HG03196 (cell line): ENCODE measurements at regions not wholly inside any gene's neighbourhood (a gene's known extent, or its start where the extent isn't known, plus 50 kb on each side); places are given as distances from the start of the nearest gene placed in this dataset.

Experiments used
- ATAC-seq: cut with Tn5 transposase; IDR thresholded peaks from one replicate; pipeline ENCODE4 v1.9.1; 2021; ENCODE audit not compliant: unreplicated experiment

DNA sequence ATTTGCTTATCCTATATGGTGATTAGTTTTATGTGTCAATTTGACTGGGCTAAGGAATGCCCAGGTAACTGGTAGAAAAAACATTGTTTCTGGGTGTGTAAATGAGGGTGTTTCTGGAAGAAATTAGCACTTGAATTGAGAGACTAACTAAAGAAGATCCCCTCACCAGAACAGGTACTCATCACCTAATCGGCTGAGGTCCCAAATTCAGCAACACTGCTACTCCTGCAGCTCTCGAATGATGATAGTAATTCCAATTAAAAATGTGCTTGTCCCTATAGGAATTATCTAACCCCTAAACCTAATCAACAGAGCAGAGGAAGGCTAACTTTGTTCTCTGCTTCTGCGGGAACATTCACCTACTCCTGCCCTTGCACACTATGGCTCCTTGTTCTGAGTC, 464.5 kb upstream of the CHST9 start:
- ATAC-seq, result no peak

DNA sequence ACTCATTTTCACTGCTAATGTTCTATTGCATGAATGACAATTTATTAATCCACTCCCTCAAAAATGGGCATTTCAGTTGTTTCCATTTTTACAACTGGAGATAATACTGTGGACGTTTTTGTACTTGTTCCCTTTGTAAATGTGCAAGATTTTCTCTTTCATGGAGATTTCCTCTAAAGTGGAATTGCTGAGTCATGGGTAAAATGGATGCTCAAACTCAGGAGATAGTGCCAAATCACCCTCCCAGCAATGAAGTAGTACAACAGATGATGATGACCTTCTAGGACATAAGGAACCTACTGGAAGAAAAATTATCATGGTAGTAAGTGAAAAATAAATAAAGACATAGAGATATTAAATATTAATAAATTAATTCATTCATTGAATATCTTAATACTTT, 460.8 kb upstream of the CHST9 start:
- ATAC-seq, result no peak

DNA sequence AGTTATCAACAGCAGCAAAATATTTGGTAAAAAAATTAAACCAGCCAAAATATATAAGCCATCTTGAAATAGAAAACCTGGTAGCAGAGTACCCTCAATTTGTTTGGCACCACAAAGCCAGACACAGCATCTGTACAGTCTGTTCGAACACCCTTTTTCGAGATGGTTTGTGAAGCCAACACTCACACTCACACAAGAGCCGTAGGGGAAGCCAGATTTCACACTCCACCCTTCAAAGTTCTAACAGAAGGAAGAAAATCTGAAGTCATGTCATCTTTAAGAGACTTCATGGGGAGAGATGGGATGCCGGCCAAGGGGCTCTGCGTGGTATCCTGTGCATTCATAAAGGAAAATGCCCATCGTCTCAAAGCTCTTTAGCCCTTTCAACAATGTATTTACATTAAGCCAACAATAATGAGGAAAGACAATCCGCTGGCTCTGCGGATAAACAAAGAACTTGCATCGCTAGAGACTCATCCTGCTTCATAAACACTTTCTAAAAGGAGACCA, 451.5 kb upstream of the CHST9 start:
- no peak for ATAC-seq

DNA sequence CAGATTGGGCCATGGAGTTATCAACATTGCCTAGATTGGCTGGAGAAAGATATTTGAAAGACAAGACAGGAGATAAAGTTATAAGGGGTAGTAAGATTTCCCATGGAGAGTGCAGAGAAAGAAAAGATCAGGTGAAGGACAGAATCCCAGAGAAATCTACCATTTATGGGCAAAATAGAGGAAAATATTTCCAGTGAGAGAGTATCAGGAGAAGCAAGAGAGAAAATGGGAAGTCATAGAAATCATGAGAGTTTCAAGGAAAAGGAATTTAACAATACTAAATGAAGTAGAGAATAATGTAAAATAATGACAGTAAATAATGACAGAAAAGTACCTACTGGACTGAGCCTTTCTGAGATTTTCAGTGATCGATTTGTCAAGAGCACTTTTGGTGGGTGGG, 447.6 kb upstream of the CHST9 start:
- no peak for ATAC-seq

DNA sequence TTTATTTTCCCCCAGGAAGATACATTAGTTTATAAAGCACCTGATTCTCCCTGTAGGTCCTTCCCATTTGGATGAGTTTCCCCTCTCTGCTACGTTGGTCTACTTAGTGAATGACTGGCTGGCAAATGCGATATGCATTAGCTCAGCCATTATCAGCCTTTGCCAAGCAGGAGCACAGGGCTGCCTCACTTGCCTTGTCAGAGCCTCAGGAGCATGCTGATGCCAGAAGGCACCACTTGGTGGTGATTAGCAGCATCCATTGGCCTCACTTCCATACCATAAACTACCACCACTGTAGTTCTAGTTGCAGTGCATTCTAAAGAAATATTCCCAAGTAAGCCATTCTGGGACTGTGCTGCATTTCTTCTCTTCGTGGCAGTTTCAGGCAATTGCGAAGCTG, 442.8 kb upstream of the CHST9 start:
- no peak for ATAC-seq

DNA sequence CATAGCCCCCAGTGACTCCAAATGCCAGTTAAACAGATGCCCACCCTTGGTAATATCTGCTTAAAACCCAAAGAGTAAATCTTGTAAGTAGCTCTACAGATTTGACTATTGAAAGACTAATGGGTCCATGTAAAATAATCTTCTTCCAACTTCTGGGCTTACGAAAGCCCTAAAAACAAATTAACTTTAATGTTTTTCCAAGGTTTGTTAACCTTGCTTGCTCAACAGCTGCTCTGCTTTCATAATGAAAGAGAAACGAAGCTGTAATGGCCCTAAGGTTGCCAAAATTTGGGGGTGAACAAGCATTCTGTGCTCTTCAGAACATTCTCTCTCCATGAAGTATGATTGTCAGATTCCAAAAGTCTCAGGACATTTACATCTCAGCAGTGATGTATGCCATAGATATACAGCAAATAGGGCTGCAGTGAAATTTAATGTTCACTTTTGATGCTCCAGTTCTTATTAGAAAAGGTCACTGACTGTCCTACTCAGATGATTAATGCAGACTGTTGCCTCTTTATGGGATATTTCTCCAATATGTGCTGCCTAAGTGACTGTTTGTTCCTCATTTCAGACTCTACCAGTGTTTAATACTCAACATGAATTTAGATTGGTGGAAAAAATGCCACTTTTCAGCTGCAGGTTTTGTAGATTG, 436.3 kb upstream of the CHST9 start:
- no peak for ATAC-seq

DNA sequence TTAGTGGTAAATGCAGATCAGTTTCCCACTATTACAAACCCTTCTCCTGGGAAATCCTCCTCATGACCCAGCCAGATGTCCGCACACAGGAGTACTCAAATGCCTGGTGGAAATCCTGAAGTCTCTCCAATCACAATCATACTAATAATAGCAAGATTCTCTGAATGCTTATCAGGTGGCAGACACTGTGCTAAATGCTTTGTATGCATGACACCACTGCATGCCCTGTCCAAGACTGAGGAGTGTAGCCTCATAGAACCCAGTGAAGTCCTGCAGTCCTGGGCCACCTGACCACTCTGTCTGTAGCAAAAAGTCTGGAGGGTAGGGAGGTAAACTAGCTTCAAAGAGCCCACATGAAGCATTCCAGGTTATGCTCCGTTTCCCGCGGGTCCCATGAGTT, 434.8 kb upstream of the CHST9 start:
- ATAC-seq, result no peak

DNA sequence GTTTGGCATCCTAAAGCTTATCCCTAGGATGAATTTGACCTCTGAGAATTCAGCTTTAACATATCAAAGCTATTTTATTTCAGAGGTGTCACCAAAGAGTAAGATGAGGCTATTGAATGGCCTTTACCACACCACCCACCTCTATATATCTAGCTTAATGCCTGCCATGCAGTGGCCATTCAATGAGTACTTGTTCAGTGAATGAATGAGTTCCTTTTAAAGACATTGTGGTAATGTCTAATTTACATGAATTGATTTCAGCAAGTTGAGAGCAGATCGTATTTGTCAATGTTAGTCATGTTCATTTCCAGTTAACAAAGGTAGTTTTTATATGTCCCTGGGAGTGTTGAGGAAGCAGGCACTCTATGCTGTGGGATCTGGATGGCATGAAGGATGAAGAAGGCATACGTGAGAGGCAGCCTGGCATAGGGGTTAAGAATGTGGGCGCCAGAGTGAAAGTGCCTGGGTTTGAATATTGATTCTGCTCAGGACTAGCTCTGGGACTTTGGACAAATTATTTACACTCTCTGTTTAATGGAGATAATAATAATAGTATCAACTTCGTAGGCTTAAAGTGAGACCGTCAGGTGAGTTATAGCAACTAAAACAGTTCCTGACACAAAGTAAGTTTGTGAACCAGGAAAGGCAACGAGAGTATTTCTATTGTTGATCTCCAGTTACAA, 434.1 kb upstream of the CHST9 start:
- ATAC-seq, result no peak

DNA sequence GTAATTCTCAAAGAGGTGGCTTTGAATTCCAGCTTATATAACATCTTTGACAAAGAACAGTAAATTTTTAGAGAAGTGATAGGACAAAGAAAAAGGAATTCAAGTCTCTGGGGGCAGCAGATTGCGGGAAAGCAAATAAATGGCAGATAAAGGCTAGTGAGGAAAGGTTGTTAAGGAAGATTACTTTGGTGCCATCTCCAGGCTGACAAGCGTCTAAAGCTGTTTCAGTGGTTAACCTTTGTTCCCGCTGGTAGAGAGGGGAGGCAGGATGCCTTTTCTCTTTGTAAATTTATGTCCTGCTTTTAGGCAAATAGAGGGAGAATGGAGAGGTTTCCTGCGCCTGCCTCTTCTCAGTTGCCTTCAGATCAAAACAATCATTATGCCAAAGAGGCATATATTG, 431.2 kb upstream of the CHST9 start:
- ATAC-seq, result no peak

DNA sequence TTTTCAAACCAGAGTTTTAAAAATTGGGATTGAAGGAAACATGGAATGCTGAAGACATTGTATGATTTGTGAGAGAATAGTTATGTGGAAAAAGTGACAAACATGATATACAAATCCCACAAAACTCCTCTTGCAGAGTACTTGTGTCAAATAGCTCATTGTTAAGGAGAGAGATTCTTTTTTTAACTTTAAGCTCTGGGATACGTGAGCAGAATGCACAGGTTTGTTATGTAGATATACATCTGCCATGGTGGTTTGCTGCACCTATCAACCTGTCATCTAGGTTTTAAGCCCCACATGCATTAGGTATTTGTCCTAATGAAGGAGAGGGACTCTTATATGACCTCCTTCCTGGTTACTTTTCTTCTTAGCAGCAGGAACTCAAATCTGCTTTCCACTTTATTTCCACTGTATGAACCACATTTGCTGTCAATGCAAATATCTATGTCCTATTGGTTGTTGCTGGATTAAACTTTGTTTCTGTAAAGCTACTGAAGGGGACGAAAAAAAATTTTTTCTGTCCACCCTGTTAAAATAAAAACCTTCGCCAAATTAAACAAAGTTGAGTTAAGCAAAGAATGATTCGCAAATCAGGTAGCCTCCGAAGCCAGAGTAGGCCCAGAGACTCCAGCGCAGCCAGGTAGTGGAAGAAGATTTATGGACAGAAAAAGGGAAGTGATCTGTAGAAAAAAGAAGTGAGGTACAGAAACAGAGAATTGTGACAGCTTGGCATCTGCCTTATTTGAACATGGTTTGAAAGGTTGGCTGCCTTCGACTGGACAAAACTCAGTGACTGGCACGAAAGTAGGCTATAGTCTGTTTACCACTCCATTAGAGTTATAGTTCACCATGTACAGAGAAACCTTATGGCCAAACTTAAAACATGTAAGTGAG, 430.1 kb upstream of the CHST9 start:
- ATAC-seq, result no peak

DNA sequence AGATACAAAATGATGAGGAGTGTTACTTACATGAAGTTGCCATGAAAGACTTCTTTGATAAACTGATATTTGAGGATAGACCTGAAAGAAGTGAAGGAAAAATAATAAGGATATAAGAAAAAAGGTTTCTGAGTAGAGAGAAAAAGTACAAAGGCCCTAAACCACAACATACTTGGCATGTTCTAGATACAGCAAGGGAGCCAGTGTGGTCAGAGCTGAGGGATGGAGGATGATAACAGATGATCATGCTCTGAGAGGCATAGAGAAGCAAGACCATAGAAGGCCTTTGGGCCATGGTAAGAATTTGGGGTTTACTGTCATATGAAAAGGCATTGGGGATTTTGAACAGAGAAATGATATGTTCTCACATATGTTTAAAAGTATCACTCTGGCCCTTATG, 424.1 kb upstream of the CHST9 start:
- no peak for ATAC-seq

DNA sequence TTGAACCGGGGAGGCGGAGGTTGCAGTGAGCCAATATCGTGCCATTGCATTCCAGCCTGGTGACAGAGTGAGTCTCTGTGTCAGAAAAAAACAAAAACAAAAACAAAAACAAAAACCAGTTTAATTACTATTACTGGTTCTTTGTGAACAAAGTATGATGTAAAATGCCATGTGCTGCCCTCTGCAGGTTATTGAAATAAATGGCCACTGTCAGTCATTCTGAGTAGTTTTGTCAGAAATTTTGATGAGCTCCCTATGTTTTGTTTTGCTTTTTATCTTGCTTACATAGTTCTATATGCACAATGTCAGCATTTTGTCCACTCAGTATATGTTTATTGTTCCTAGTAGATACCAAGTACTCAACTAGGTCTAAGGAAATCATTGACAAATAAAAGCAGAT, 423.6 kb upstream of the CHST9 start:
- no peak for ATAC-seq

DNA sequence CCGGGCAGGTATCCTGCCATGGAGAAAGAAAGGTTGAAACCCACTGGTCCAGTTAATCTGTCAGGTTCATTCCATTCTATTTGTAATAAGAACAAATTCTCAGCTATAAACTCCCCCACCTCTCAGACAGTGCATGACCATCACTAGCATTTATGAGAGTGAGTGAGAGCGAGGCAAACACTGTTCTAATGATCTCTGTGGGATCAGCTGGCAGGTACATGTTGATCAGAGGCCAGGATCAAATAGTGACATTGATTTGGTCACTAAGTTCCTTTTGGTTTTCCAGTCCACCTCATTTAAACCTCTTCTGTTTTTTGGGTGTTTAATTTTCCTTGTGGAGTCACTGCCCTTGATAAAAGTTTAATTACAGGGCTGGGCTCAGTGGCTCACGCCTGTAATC, 423.1 kb upstream of the CHST9 start:
- no peak for ATAC-seq

DNA sequence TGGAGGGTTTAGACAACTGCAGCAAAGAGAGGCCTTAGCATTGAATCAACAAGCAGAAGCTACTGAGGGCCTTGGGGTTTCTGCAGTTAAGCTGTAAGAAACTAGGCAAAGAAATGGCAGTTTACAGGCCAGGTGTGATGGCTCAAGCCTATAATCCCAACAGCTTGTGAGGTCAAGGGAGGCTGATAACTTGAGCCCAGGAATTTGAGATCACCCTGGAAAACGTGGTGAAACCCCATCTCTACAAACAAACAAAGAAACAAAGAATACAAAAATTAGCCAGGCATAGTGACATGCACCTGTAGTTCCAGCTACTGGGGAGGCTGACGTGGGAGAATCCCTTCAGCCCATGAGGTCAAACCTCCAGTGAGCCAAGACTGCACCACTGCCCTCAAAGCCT, 421.6 kb upstream of the CHST9 start:
- no peak for ATAC-seq

DNA sequence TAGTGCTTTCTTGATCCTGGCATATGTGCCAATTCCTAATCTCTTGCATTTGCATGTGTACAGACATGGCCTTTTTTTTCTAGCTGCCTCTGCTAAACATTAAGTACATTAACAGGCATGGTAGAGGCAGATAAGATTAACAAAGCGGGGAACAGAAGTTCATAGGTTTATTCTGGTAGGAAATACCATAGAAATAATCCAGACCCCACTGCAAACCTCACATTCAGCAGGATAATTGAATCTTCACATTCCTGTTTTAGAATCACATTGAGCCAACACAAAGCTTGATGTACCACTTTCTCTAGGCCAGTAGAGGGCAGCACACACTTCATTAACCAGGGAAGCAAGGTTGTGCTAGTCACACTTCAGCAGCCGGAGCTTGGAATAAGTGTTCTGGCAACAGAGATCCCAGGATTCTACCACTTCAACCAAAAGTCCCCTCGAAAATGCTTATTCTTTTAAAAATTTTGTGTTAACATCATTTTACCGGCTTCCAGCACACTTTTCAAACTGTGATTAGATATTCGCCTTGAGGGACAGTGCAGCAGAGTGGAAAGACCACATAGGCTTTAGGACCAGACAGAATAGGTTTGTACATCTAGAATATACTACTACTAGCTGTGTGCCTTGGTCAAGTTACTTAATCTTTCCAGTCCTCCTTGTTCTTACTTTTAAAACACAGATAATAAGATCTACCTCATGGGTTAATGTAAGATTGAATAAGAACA, 420.2 kb upstream of the CHST9 start:
- peak; percentile 73 for ATAC-seq

DNA sequence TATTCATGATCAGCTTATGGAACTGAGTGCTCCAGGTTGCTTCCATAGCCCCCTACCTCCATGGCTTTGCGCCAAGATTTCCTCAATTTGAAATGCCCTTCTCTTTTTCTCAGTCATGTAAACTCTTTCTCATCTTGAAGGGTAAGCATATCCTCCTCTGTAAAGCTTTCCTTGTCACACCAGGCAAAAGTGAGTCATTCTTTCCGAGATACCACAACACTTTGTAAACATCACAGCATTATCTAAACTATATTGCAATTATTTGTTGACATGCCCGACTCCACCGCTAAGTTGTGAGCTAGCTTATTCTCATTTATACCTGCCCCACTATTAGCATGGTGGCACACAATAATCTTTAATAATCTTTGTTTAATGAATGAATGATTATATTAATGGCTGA, 419.5 kb upstream of the CHST9 start:
- ATAC-seq, result no peak

DNA sequence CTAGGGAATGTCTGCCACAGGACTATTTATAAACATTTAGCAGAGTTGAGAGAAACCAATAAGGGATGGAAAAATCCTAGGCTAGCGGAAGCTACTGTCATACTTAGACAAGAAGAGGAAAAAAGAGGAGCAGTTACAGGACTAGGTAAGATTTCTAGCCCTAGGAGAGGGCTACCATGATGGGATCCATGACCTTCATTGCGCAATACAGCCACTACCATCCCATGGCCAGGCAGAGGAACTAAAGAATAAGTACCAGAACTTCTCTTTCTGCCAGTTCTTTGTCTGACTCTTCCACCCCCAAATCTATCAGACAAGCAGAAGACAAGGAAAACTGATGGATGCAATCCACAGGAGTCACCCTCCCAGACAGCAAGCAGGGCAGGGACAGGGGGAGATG, 417.0 kb upstream of the CHST9 start:
- ATAC-seq, result no peak

DNA sequence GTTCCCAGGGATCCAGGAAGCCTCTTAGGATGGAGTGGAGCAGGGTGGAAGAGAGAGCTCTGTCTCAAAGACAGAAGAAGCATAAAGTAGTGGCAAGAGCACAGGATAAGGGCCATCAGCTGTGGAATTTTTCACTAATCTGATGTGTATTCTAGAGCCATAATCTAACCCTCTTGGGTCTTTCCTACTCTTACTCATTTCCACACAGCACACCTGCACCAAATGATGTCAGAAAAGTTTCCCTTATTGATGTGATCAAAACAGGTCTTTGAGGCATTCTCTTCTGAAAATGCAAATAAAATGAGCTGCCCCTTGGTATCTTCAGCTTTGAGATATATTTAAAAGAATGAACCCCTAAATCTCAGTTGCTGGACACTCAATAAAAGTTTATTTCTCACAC, 415.1 kb upstream of the CHST9 start:
- ATAC-seq, result no peak

DNA sequence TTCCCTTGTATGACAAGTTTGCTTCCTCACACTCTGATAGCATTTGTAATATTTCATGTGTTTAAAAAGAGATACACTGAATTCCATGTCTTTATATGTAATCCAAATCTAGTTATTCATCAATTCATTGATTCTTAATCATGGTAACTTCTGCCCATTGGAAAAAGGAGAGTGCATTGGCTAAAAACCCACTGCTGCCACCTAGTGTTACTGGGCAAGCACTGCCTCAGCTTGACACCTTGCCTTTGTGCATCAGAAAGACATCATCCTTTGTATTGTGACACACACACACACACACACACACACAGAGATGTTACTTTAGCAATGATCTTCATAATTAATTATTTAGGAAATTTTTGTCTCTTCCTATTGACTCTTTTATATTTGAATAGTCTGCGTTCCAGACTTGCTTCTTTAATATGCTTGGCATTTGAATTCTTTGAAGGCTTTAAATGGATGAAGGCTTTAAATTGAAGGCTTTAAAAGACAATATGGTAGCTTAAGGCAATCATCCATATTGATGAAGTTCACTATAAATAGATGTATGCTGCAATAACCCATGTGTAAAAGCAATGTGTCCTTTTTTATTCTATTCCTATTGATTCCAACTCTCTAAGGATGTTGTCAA, 414.2 kb upstream of the CHST9 start:
- no peak for ATAC-seq

DNA sequence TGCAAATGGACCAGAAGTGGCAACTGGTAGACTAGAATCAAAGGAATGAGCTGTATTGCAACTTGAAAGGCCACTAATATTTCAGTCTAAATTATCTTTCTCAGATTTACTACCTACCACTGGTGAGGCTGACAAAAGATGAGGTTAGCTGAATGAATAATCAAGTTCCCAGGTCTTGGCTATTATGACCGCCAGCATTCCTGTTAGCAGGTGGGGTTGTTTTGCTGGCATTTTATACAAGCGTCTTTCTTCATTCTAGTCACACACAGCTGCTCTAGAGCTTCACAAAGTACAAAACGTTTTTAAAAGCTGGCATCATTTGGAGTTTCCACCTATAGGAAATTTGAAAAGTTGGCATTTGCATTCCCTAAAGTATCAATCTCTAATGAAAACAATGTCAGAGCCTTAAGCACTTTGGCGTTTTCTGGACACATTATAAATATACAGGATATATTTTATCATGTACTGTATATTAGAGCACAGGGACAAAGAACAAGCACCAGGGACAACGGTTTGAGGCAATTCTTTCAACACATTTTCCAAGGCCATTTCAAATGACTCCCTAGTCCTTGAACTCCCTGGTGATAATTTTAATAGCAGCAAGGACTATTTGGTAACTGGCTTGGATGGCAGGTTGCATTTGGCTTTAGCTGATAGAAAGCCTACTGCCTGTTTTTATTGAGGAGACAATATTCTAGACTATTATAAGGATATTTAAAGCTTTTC, 410.2 kb upstream of the CHST9 start:
- no peak for ATAC-seq
